NOMO-1 treated with dmso at 0.1 percent for 144 hours (cell line): ENCODE measurements at regions not wholly inside any gene's neighbourhood (a gene's known extent, or its start where the extent isn't known, plus 50 kb on each side); places are given as distances from the start of the nearest gene placed in this dataset.
"Not testable (repeated sequence)": the region's sequence is repeated elsewhere in the genome, so short reads cannot be mapped to it uniquely, and the experiment has no call there.

Experiments
- DNase-seq: peaks from one replicate; lab custom pipeline; 2025; ENCODE audit not compliant: unreplicated experiment; lab: John Stamatoyannopoulos, UW

DNA sequence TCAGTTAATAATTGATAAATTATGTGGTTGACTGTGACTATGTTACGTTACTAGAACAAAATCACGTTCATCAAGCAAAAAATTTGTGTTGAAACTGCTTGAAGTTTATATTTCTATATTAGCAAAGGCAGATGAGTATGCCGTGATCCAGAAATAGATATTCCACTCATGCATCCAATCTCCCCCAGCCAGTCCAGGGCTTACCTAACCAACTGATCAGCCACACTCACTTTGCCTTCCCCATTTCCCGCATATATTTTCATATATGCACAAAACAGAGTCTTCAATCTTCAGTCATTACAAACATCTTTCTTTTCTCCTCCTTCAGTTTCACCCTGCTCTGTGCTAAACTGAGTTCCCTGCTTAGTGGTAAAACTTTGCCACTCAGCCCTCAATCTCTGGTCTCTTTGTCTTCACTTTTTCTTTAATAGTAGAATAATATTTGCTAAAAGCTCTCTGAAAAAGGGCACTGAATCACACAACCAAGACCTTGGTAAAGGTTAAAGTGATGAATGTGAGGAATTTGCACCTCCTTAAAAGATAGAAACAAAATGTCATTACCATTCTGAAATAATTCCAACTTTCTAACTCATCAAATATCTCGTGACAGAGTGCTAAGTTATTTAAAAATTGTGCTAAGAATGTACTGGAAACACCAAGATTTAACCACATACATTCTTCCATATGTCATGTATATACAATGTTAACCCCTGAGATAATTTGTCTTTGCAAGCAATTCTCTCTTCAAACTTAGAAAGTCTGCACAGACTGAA lies 893.2 kb upstream of the CRIM1 start:
- DNase-seq, result no peak

DNA sequence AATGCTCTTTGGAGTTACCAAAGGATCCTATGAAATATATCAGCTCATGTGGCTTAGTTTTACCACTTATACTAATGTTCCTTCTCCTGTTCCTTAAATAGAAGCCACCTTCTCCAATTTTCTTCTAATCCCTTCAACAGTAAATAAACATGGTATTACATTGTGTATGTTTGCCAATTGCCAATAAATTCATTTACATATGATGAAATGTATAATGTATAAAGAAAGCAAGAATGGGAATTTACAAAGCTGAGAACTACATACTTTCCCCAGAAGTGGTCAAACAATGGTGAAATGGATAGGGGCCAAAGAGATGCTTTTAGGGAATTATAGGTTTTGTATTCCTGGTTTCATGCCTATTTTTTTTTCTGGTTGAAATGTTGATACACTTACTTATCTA lies 894.2 kb upstream of the CRIM1 start:
- no peak for DNase-seq

GRCh38 chr2:35454966-35455638 lies 900.5 kb upstream of the CRIM1 start:
- DNase-seq, result no peak

DNA sequence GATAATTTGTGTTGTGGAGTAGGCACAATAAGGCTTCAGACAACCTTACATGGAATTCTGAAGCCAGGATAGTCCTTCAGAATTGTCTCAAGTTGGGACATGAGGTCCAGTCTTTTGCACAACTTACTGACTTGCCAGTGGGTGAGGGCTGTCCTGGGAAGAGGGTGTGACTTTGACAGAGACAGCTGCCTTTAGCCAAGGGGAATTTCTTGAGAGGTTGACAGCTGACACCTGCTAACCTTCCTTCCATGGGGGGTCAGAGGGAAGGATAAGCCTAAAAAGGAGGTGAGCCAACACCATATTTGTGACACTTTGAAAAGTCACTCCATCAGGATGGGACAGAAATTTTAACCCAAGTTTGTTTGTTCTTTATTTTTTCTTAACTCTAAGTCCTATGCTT lies 907.8 kb upstream of the CRIM1 start:
- no peak for DNase-seq

GRCh38 chr2:35447215-35447614 lies 908.4 kb upstream of the CRIM1 start:
- peak; percentile 87 for DNase-seq

- no peak for DNase-seq
Measured at GRCh38 chr2:35443087-35443486, 912.5 kb upstream of the CRIM1 start.

DNA sequence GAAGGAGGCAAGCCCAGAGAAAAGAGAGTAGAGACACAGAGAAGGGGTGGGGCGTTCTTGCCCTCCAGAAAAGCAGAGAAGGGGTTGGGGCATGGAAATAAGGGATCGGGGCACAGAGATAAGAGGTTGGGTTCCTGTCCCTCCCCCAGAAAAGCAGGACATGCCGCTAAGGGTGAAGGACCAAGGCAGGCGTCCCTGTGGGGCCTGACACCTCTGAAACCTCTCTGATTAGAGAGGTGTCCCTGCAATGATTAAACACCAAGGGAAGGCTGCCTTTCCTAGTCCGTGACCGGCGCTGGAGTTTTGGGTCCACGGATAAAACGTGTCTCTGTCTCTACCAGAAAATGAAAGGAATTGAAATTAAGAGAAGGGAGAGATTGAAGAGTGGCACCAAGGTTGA lies 914.0 kb upstream of the CRIM1 start:
- not testable (repeated sequence) for DNase-seq

- DNase-seq, result not testable (repeated sequence)
Measured at GRCh38 chr2:35440308-35440707, 915.3 kb upstream of the CRIM1 start.

- not testable (repeated sequence) for DNase-seq
Measured at GRCh38 chr2:35436893-35437292, 918.7 kb upstream of the CRIM1 start.

GRCh38 chr2:35428548-35428947 lies 927.0 kb upstream of the CRIM1 start:
- peak; percentile 10 for DNase-seq

GRCh38 chr2:35421485-35421884 lies 934.1 kb upstream of the CRIM1 start:
- no peak for DNase-seq

DNA sequence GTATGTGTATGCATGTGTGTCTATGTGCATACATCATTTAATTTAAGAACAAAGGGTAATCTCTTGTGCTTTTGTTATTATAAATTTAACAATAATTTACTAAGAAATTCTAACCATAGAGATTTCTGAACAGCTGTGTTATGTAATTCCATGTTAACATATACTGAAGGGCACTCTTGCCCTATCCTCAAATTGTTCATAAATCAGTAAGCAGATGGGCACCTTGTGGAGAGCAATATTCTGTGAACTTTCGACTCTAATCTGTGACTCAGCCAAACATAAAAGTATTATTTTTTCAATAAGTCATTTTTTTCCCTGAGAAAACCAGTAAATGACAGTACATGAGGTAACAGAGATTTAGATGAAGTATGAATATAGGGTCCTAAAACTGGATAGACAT lies 938.3 kb upstream of the CRIM1 start:
- no peak for DNase-seq

DNA sequence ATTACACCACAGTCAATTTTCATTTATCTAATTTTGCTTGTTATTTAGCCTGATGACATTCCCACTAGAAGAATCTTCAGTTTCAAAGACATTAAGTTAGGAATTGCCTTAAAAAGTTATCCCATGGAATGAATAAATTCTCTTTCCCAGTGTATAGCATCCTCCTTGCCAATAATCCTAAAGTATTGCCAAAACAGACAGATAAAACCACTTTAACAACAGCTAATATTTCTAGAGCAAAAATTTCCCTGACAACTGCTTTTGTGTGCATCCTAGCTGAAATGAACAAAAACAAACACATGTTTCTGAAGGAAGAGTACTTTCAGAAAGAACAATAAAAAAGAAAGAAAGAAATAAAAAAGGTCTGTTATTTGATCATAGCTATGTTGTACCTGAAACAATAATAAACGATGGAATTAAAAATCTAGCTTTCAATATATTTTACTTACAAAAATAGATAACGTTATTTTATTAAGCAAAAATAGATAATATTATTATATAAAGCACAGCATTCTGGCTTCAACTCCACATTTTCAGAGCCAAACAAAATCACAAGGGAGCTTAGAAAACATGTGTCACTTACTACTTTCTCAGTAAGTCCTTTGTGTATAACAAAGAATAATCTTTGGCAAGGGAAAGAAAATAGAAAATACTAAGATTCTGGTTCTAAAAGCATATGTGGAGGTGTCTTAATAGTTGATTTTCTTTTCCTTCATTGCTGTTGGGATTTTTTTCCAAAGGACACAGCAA lies 939.0 kb upstream of the CRIM1 start:
- no peak for DNase-seq

DNA sequence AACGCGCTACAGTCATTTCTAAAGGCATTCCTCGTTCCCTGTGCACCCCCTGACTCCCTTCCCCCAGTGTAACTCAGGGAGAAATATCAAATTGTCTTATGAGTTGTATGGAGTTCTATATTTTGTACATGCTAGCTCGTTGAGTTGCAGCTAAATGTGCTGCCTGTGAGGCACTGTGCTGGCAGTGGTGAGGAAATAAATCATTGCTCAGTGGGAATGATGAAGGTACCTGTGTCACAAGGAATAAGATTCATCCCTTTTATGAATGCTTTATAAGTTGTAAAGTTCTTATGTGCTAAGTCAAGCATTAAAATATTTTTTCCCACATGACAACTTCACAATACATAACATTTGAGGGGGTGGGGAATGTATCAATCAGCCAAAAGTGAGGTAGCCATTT lies 939.6 kb upstream of the CRIM1 start:
- DNase-seq, result no peak

DNA sequence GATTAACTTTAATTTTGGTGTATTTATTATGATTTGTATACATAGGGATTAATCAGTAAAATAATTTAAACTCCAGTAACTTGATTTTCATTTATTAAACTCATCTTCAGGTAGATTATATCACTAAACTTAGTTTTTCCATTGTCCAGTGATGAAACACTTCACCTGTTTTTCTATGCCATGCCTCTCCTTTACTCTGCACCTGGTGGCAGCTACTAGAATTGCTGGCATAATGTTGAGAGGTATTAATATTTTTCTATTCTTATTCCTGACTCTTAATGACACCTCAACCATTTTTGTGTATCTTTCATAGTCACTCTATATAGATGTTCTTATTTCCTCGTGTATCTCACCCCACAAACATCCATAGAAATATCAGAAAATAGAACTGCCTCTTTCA lies 940.3 kb upstream of the CRIM1 start:
- DNase-seq, result no peak

- peak; percentile 6 for DNase-seq
Measured at GRCh38 chr2:35410431-35411061, 945.0 kb upstream of the CRIM1 start.

DNA sequence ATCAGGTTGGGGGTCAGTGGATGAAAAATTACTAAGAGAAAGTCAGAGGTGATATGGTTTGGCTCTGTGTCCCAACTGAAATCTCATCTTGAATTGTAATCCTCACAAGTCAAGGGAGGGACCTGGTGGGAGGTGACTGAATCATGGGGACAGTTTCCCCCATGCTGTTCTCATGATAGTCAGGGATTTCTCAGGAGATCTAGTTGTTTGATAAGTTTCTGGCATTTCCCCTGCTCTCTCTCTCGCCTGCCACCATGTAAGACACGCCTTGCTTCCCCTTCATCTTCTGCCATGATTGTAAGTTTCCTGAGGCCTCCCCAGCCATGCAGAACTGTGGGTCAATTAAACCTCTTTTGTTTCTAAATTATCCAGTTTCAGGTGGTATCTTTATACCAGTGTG lies 945.8 kb upstream of the CRIM1 start:
- no peak for DNase-seq

DNA sequence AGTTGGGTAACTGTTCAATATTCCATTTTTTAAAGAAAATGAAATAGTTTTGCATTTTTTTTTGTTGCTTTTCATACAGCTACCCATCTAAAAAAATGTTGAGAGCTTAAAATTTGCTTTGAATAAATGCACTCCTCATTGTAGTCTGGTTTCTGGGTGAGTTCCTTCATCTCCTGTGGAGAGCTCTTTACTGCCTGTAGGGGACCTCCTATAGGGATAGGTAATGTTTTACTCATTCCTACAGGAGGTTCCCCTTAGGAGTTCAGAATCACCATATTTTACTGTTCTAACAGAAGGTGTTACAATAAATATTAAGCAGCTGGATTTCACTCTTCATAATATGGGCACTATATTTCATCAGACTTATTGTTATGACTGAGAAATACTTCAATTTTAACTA lies 947.3 kb upstream of the CRIM1 start:
- no peak for DNase-seq

GRCh38 chr2:35391736-35392442 lies 963.7 kb upstream of the CRIM1 start:
- DNase-seq, result no peak

GRCh38 chr2:35378791-35379190 lies 976.8 kb upstream of the CRIM1 start:
- DNase-seq, result no peak

DNA sequence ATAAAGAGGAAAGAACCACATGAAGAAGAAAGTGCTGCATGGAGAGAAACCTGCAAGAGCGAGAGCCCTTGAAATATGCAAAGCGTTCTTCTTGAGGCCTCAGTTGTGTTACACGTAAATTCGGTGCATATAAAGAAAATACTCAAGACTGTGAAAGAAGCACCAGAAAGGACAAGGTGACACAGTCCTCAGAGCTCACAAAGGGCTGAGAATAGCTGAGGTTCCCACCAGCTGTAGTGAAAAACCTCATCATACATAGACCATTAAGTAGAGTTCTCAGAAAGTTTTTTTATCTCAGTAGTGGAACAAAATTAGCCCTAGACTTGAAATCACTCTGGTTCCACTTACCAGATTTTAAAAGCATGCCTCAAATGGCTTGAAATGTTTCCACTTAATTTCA lies 980.7 kb upstream of the CRIM1 start:
- no peak for DNase-seq
